Sigmoid colon (tissue), 4 donors: ENCODE measurements at regions not wholly inside any gene's neighbourhood (a gene's known extent, or its start where the extent isn't known, plus 50 kb on each side); places are given as distances from the start of the nearest gene placed in this dataset.

Experiments
- POLR2A ChIP-seq, 2 donors: fragments of 450-650 bp; IDR thresholded peaks; one replicate each; pipeline ENCODE4 v1.6.1; 2016; ENCODE audit warnings: antibody characterized with exemption in 2 of 2, mild to moderate bottlenecking in 2 of 2, moderate library complexity in 2 of 2
- POLR2AphosphoS5 ChIP-seq, 4 donors: sonication (generic); formaldehyde crosslinking; IDR thresholded peaks; one replicate each; pipeline ENCODE4 v1.6.1; 2017; ENCODE audit warnings: antibody characterized with exemption in 4 of 4
- TF ChIP-seq, protein P1 (sequence below), 4 experiments: fragments of 450-650 bp in 3 of 4; fragments of 200-600 bp in 1 of 4; IDR thresholded peaks; one replicate each; pipeline ENCODE4 v1.5.1; 2016 to 2019; ENCODE audit warnings: antibody characterized with exemption in 4 of 4, mild to moderate bottlenecking in 3 of 4, moderate library complexity in 2 of 4

- TF ChIP-seq POLR2A (IDR thresholded peaks at IDR 0.05), result no peak
- TF ChIP-seq POLR2AphosphoS5 (IDR thresholded peaks at IDR 0.05), result no peak
- TF ChIP-seq, protein P1, sequence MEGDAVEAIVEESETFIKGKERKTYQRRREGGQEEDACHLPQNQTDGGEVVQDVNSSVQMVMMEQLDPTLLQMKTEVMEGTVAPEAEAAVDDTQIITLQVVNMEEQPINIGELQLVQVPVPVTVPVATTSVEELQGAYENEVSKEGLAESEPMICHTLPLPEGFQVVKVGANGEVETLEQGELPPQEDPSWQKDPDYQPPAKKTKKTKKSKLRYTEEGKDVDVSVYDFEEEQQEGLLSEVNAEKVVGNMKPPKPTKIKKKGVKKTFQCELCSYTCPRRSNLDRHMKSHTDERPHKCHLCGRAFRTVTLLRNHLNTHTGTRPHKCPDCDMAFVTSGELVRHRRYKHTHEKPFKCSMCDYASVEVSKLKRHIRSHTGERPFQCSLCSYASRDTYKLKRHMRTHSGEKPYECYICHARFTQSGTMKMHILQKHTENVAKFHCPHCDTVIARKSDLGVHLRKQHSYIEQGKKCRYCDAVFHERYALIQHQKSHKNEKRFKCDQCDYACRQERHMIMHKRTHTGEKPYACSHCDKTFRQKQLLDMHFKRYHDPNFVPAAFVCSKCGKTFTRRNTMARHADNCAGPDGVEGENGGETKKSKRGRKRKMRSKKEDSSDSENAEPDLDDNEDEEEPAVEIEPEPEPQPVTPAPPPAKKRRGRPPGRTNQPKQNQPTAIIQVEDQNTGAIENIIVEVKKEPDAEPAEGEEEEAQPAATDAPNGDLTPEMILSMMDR (IDR thresholded peaks at IDR 0.05), result no peak
These were observed 99.9 kb upstream of the BEND4 start for GRCh38 chr4:42252315-42252714.
